GM12878 (cell line): ENCODE measurements at regions not wholly inside any gene's neighbourhood (a gene's known extent, or its start where the extent isn't known, plus 50 kb on each side); places are given as distances from the start of the nearest gene placed in this dataset.

Experiments used
- ATAC-seq: fragments of 200-7000 bp; cut with Tn5 transposase; 3 replicates; pipeline ENCODE4 v1.9.1; 2020; ENCODE audit warnings: mild to moderate bottlenecking, moderate library complexity
- BruUV-seq: library from RNA; stranded (reverse); fragments of 400-500 nt; replicated peaks from 2 replicates; lab custom pipeline; 2021; lab: Mats Ljungman, UMichigan
- CTCF ChIA-PET: fragments of 300-600 bp; sonication (Branson Sonifier 250); formaldehyde crosslinking; extraction: SDS; loops from one replicate; lab custom pipeline; 2021; ENCODE audit warnings: inconsistent platforms; lab: Yijun Ruan, JAX
- POLR2A ChIA-PET: fragments of 350-600 bp; formaldehyde crosslinking; extraction: SDS; loops from one replicate; lab custom pipeline; 2021; ENCODE audit warnings: inconsistent platforms; lab: Charles Lee
- RAD21 ChIA-PET: fragments of 300-600 bp; sonication (Branson Sonifier 250); formaldehyde crosslinking; loops from one replicate; lab custom pipeline; 2023; ENCODE audit warnings: antibody characterized with exemption; ENCODE audit not compliant: unreplicated experiment; lab: Charles Lee
- SMC1A ChIA-PET: fragments of 300-600 bp; sonication (Branson Sonifier 250); formaldehyde crosslinking; loops from one replicate; lab custom pipeline; 2023; ENCODE audit not compliant: unreplicated experiment, uncharacterized antibody; lab: Charles Lee
- DNase-seq: peaks from one replicate; pipeline ENCODE4 v3.0.0-alpha.2; 2011; ENCODE audit warnings: low read depth, low spot score
- FAIRE-seq: peaks from 3 replicates; lab custom pipeline; 2011; peaks lifted over from hg19 to GRCh38; lab: Jason Lieb, UNC
- H2AFZ ChIP-seq: 2 replicates; pipeline ENCODE4 v1.6.0; 2011; ENCODE audit warnings: low read depth, low read length, control low read depth; ENCODE audit not compliant: control insufficient read depth
- H3K27ac ChIP-seq: 2 replicates; pipeline ENCODE4 v1.5.1; 2011; ENCODE audit warnings: control low read depth; ENCODE audit not compliant: control insufficient read depth, insufficient read depth
- H3K27me3 ChIP-seq, 2 experiments: replicated peaks in 1 of 2; 2 replicates each; pipeline versions ENCODE4 v1.6.0 to v1.6.1; 2011; ENCODE audit warnings: low read length in 1 of 2; ENCODE audit not compliant: control insufficient read depth in 2 of 2, insufficient read depth in 2 of 2
- H3K36me3 ChIP-seq, 2 experiments: 2 replicates each; pipeline ENCODE4 v1.5.1; 2011; ENCODE audit warnings: low read length in 1 of 2; ENCODE audit not compliant: control insufficient read depth in 2 of 2, insufficient read depth in 2 of 2
- H3K4me1 ChIP-seq: 2 replicates; pipeline ENCODE4 v1.6.1; 2011; ENCODE audit warnings: mild to moderate bottlenecking, low read length, moderate library complexity, mixed read lengths; ENCODE audit not compliant: control insufficient read depth, insufficient read depth
- H3K4me2 ChIP-seq: 2 replicates; pipeline ENCODE4 v1.6.0; 2011; ENCODE audit warnings: control low read depth; ENCODE audit not compliant: control insufficient read depth, insufficient read depth
- H3K4me3 ChIP-seq: fragments of 200-600 bp; sonication (generic); 2 replicates; pipeline ENCODE4 v1.5.1; 2016
- H3K79me2 ChIP-seq: 2 replicates; pipeline ENCODE4 v1.6.0; 2011; ENCODE audit warnings: low read length; ENCODE audit not compliant: control insufficient read depth, insufficient read depth
- H3K9ac ChIP-seq: 2 replicates; pipeline ENCODE4 v1.8.0; 2011; ENCODE audit warnings: low read length, control low read depth, mixed read lengths; ENCODE audit not compliant: control insufficient read depth, insufficient read depth
- H3K9me3 ChIP-seq: replicated peaks from 3 replicates; pipeline ENCODE4 v1.5.1; 2011; ENCODE audit warnings: mild to moderate bottlenecking, low read length; ENCODE audit not compliant: control insufficient read depth, insufficient read depth
- H4K20me1 ChIP-seq: 2 replicates; pipeline ENCODE4 v1.6.0; 2011; ENCODE audit not compliant: control insufficient read depth, insufficient read depth
- ATF7 ChIP-seq: fragments of 450-650 bp; IDR thresholded peaks from 2 replicates; pipeline ENCODE4 v1.6.1; 2016; ENCODE audit warnings: low read depth, mild to moderate bottlenecking
- CEBPZ ChIP-seq: fragments of 150-350 bp; IDR thresholded peaks from 2 replicates; pipeline ENCODE4 v1.6.1; 2016; ENCODE audit warnings: low read depth, low read length
- CHD2 ChIP-seq: IDR thresholded peaks from 2 replicates; pipeline ENCODE4 v1.6.1; 2011; ENCODE audit warnings: low read depth, low read length, improper control_type of control experiment, borderline replicate concordance
- E2F4 ChIP-seq: IDR thresholded peaks from 2 replicates; pipeline ENCODE4 v1.6.1; 2012; ENCODE audit warnings: low read depth, low read length, improper control_type of control experiment
- EZH2 ChIP-seq: IDR thresholded peaks from 2 replicates; pipeline ENCODE4 v1.6.1; 2012; ENCODE audit warnings: low read depth, mild to moderate bottlenecking, control low read depth, inconsistent platforms, low read length, borderline replicate concordance; ENCODE audit not compliant: control insufficient read depth
- HCFC1 ChIP-seq: fragments of 150-350 bp; IDR thresholded peaks from 2 replicates; pipeline ENCODE4 v1.6.1; 2014; ENCODE audit warnings: low read length
- JUNB ChIP-seq: IDR thresholded peaks from 2 replicates; pipeline ENCODE4 v1.6.1; 2016; ENCODE audit warnings: antibody characterized with exemption, mild to moderate bottlenecking
- MTA3 ChIP-seq: IDR thresholded peaks from 2 replicates; pipeline ENCODE4 v1.6.1; 2012; ENCODE audit warnings: low read length, inconsistent platforms, borderline replicate concordance
- NFIC ChIP-seq: IDR thresholded peaks from 2 replicates; pipeline ENCODE4 v1.6.1; 2012; ENCODE audit warnings: low read depth, mild to moderate bottlenecking, inconsistent platforms, low read length, moderate library complexity
- NFYA ChIP-seq: IDR thresholded peaks from 2 replicates; pipeline ENCODE4 v1.6.1; 2011; ENCODE audit warnings: low read depth, mild to moderate bottlenecking, low read length, improper control_type of control experiment, borderline replicate concordance
- RCOR1 ChIP-seq: conservative IDR thresholded peaks from 2 replicates; pipeline ENCODE4 v1.6.1; 2012; ENCODE audit warnings: low read depth, low read length, improper control_type of control experiment
- SREBF1 ChIP-seq: IDR thresholded peaks from 2 replicates; pipeline ENCODE4 v1.6.1; 2012; ENCODE audit warnings: mild to moderate bottlenecking, low read length
- SUZ12 ChIP-seq: fragments of 200-600 bp; sonication (generic); IDR thresholded peaks from one replicate; pipeline ENCODE4 v1.6.1; 2018; ENCODE audit warnings: antibody characterized with exemption, mild to moderate bottlenecking; ENCODE audit not compliant: unreplicated experiment
- TCF3 ChIP-seq: IDR thresholded peaks from 2 replicates; pipeline ENCODE4 v1.6.1; 2012; ENCODE audit warnings: low read depth, mild to moderate bottlenecking, low read length, borderline replicate concordance; ENCODE audit not compliant: insufficient read depth
- ZBED1 ChIP-seq: IDR thresholded peaks from 2 replicates; pipeline ENCODE4 v1.6.1; 2016; ENCODE audit warnings: borderline replicate concordance
- ZNF217 ChIP-seq: fragments of 450-650 bp; IDR thresholded peaks from 2 replicates; pipeline ENCODE4 v1.6.1; 2017; ENCODE audit warnings: antibody characterized with exemption, mild to moderate bottlenecking
- WGBS: methylation state at CpG from one replicate; pipeline ENCODE4 v1.1.6; 2016; ENCODE audit warnings: low lambda C conversion rate; ENCODE audit not compliant: insufficient replicate concordance, insufficient coverage; ENCODE audit errors: missing lambda C conversion rate; 5-methylcytosine and 5-hydroxymethylcytosine counted together
- in situ Hi-C: fragments of 300-500 bp; cut with MboI; formaldehyde crosslinking; loops from 9 replicates; pipeline ENCODE4 v1.14.3; 2018; ENCODE audit warnings: mixed read lengths
- intact Hi-C: fragments of 100-400 bp; cut with micrococcal nuclease; formaldehyde crosslinking; loops from one replicate; pipeline ENCODE4 v1.14.2; 2022; ENCODE audit not compliant: unreplicated experiment

DNA sequence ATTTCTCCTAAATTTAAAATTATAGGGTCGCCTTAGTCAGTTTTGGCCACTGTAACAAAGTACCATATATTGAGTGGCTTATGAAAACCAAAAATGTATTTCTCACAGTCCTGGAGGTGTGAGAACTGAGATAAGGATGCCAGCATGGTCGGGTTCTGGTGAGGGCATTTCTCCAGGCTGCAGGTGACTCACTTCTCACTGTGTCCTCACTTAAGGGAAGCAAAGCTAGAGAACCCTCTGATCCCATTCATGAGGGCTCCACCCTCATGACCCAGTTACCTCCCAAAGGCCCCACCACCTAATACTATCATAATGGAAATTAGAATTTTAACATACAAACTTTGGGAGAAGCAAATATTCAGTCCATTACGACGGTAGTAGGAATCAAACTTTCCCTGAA, 75.1 kb upstream of the FBN2 start:
- H3K9ac ChIP-seq = no peak overlapping the region
- no peaks in the 10 kb centered on the region for H4K20me1 ChIP-seq
- DNase-seq (no peak), FAIRE-seq (no peak), ATAC-seq (no peak)
- no peak overlapping the region for H3K4me2 ChIP-seq
- no peaks in the 10 kb centered on the region for H3K4me1 ChIP-seq
- CTCF ChIA-PET = no interaction called here
- SMC1A ChIA-PET = no interaction called here
- H3K9me3 ChIP-seq = no peaks in the 10 kb centered on the region
- POLR2A ChIA-PET = no interaction called here
- no peaks in the 10 kb centered on the region for H3K27me3 ChIP-seq
- H3K4me3 ChIP-seq = no peak overlapping the region
- no peak for TF ChIP-seq SREBF1
- TF ChIP-seq TCF3 = no peak
- no peak for TF ChIP-seq CHD2
- no peak for TF ChIP-seq EZH2
- TF ChIP-seq SUZ12 = no peak
- no peak for TF ChIP-seq RCOR1
- TF ChIP-seq HCFC1 = no peak
- no peak for TF ChIP-seq NFYA
- TF ChIP-seq NFIC = no peak
- no peak for TF ChIP-seq ZBED1
- TF ChIP-seq ATF7 = no peak
- no peaks in the 10 kb centered on the region for H3K36me3 ChIP-seq
- in situ Hi-C loops (no loop called here), intact Hi-C loops (no loop called here)
- H3K79me2 ChIP-seq = no peaks in the 10 kb centered on the region
- WGBS = 2% methylated on average over 4 of the region's 4 CpGs
- RAD21 ChIA-PET = no interaction called here
- H3K27ac ChIP-seq = no peak overlapping the region
- no peak overlapping the region for H2AFZ ChIP-seq
- BruUV-seq = no TSS peak

DNA sequence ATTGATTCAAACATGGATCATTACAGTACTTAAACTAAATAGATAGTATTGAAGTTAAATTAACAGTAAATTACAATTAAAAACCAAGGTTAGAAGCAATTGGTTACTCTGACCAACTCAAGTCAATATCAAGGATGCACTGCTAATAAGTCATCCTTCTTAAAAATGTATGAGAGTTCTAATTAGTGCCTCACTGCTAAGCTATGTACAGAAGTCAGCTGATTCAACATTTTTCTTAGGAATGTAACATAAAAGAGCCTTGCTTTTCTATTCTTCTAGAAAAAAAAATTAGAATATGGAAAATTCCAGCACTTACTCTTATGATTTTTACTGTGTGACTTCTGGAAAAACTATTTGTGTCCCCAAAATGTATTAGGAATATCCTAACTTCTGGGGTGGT, 75.7 kb upstream of the FBN2 start:
- H3K4me2 ChIP-seq = no peak overlapping the region
- in situ Hi-C loops = no loop called here
- no peaks in the 10 kb centered on the region for H3K36me3 ChIP-seq
- H3K9ac ChIP-seq = no peak overlapping the region
- ChIA-PET POLR2A (no interaction called here), SMC1A (no interaction called here), RAD21 (no interaction called here), CTCF (no interaction called here)
- no TSS peak for BruUV-seq
- H4K20me1 ChIP-seq = no peaks in the 10 kb centered on the region
- no peaks in the 10 kb centered on the region for H3K79me2 ChIP-seq
- DNase-seq (no peak), FAIRE-seq (no peak), ATAC-seq (no peak)
- no peaks in the 10 kb centered on the region for H3K27me3 ChIP-seq
- intact Hi-C loops = no loop called here
- H2AFZ ChIP-seq = no peak overlapping the region
- no peak overlapping the region for H3K27ac ChIP-seq
- no peak overlapping the region for H3K4me3 ChIP-seq
- H3K4me1 ChIP-seq = no peaks in the 10 kb centered on the region
- H3K9me3 ChIP-seq = no peaks in the 10 kb centered on the region
- no peak for TF ChIP-seq ZNF217
- TF ChIP-seq E2F4 = no peak
- TF ChIP-seq MTA3 = no peak
- TF ChIP-seq JUNB = no peak
- no peak for TF ChIP-seq CEBPZ
